Suprapubic skin (tissue), 3 donors: ENCODE measurements at regions not wholly inside any gene's neighbourhood (a gene's known extent, or its start where the extent isn't known, plus 50 kb on each side); places are given as distances from the start of the nearest gene placed in this dataset.

Experiments used
- POLR2A ChIP-seq, 2 donors: fragments of 450-650 bp; IDR thresholded peaks; one replicate each; pipeline ENCODE4 v1.6.1; 2017; ENCODE audit warnings: antibody characterized with exemption in 2 of 2, mild to moderate bottlenecking in 2 of 2, moderate library complexity in 2 of 2
- TF ChIP-seq, protein P1 (sequence below), 2 donors: fragments of 200-600 bp in 1 of 2; fragments of 450-650 bp in 1 of 2; sonication (generic) in 1 of 2; IDR thresholded peaks; one replicate each; pipeline ENCODE4 v1.5.1; 2016 to 2019; ENCODE audit warnings: antibody characterized with exemption in 2 of 2, mild to moderate bottlenecking in 1 of 2, moderate library complexity in 1 of 2

DNA sequence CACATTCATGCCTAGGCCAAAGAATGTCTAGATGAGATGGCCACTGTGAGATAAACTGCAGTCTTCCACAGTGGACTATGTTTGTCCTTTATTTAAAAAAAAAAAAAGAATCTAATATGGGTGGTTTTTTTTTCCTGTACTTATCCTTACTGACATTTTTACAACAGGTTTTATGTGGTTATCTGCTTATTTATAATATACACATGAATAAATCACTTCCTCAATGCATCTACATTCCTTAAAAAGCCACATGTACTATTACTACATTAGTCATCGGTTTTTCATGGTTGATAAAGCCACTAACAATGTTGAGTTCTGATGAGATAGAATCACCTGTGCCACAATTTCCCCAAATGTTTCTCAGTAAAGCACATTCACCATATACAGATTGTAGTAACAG lies 341.3 kb upstream of the THBS1 start:
- TF ChIP-seq, protein P1, sequence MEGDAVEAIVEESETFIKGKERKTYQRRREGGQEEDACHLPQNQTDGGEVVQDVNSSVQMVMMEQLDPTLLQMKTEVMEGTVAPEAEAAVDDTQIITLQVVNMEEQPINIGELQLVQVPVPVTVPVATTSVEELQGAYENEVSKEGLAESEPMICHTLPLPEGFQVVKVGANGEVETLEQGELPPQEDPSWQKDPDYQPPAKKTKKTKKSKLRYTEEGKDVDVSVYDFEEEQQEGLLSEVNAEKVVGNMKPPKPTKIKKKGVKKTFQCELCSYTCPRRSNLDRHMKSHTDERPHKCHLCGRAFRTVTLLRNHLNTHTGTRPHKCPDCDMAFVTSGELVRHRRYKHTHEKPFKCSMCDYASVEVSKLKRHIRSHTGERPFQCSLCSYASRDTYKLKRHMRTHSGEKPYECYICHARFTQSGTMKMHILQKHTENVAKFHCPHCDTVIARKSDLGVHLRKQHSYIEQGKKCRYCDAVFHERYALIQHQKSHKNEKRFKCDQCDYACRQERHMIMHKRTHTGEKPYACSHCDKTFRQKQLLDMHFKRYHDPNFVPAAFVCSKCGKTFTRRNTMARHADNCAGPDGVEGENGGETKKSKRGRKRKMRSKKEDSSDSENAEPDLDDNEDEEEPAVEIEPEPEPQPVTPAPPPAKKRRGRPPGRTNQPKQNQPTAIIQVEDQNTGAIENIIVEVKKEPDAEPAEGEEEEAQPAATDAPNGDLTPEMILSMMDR (IDR thresholded peaks at IDR 0.05): no peak
- TF ChIP-seq POLR2A (IDR thresholded peaks at IDR 0.05): no peak
